HG02840 (cell line): ENCODE measurements at regions not wholly inside any gene's neighbourhood (a gene's known extent, or its start where the extent isn't known, plus 50 kb on each side); places are given as distances from the start of the nearest gene placed in this dataset.

ENCODE experiments used
- ATAC-seq: cut with Tn5 transposase; IDR thresholded peaks from one replicate; pipeline ENCODE4 v1.9.1; 2021; ENCODE audit warnings: mild to moderate bottlenecking, moderate library complexity, moderate number of reproducible peaks; ENCODE audit not compliant: unreplicated experiment, low FRiP score

DNA sequence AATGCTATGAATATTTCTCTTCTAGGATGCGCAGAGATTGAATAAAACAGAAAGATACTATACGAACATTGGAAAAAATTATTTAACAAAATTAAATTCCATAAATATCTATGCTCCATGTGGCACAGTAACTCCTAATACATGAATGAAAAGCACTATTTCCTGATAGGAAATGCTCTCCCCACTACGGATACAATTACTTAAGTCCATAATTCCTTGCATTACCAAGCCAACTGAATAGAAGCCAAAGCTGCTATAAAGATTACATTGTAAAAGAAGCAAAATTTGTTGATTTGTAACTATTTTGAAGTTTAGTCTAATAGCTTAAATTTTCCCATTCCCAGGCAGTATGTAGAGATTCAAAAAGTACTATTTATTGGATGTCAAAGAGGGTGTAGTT lies 61.8 kb upstream of the SNX2 start:
- ATAC-seq, result no peak

DNA sequence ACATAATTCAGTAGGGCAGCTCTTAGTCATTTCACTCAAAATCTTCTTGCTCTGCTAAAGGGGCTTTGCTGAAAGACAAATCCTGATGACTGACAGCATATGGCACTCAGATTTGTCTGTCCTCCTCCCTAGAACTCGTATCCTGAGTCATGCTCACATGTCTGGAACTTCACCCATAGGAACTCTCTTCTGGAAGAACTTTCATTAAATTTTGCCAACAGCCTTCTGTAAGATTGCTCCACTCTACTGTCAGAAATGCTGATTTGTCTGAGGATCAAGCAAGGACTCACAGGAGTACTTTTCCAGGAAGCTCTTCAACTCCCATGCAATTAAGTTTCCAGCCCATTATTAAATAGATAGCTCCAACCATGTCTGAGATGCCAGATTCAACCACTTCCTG lies 59.8 kb upstream of the SNX2 start:
- ATAC-seq, result no peak

- no peak for ATAC-seq
Measured at GRCh38 chr5:122718611-122719010, 56.3 kb upstream of the SNX2 start.

GRCh38 chr5:122719991-122720746 lies 54.7 kb upstream of the SNX2 start:
- ATAC-seq, result no peak

GRCh38 chr5:122721127-122721526 lies 53.8 kb upstream of the SNX2 start:
- ATAC-seq, result no peak

GRCh38 chr5:122722341-122722740 lies 52.5 kb upstream of the SNX2 start:
- no peak for ATAC-seq

DNA sequence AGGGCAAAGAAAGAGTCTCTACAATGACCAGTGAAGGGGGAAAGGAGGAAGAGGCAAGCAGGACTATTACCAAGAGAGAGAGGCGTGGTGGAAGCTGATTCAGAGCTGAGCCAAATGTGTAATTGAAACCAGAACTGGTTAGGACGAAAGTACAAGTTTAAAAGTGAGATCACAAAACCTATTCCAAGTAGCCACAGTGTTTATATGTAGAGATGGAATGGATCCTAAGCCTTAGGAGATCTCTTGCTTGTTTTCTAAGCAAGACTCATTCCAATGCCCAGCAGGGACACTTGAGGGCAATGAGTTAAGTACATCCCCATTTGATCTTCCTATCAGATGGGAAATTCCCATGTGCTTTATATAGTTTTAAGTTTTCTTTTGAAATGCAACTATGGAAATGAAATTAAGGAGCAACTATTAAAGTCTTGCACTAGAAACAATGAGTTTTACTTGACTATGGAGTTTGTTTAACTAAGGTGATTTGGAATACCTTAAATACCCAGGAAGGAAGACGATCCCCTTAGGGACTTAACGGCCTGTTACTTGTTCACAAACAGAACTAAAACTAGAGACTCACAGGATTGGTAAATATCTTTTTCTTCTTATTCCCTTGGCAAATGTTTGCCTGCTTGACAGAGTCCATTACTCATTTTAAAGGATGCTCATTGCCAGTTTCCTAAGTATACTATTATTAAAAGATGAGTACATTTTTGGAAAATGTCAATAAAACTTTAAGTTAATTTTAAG lies 51.1 kb upstream of the SNX2 start:
- ATAC-seq, result peak; percentile 93
